IMR-90 (cell line): ENCODE measurements at regions not wholly inside any gene's neighbourhood (a gene's known extent, or its start where the extent isn't known, plus 50 kb on each side); places are given as distances from the start of the nearest gene placed in this dataset.

Experiments used
- ATAC-seq: fragments of 200-7000 bp; cut with Tn5 transposase; 2 replicates; pipeline ENCODE4 v1.9.1; 2020; ENCODE audit warnings: low read depth, mild to moderate bottlenecking, moderate library complexity
- BruUV-seq: library from RNA; stranded (reverse); fragments of 400-500 nt; replicated peaks from 2 replicates; lab custom pipeline; 2021; lab: Mats Ljungman, UMichigan
- CTCF ChIA-PET: fragments of 300-600 bp; formaldehyde crosslinking; extraction: SDS; loops from one replicate; lab custom pipeline; 2021; ENCODE audit warnings: antibody characterized with exemption; lab: Yijun Ruan, JAX
- POLR2A ChIA-PET: fragments of 300-600 bp; sonication (Branson Sonifier 250); formaldehyde crosslinking; loops from one replicate; lab custom pipeline; 2022; ENCODE audit warnings: antibody characterized with exemption; ENCODE audit not compliant: unreplicated experiment; lab: Charles Lee
- DNase-seq: peaks from one replicate; pipeline ENCODE4 v3.0.0; 2013
- H2AFZ ChIP-seq: replicated peaks from 2 replicates; pipeline ENCODE3; 2013; ENCODE audit warnings: low read length, mild to moderate bottlenecking; ENCODE audit not compliant: poor library complexity
- H2AK5ac ChIP-seq: 2 replicates; pipeline ENCODE4 v1.6.1; 2013; ENCODE audit warnings: low read depth, low read length, inconsistent platforms
- H2AK9ac ChIP-seq: replicated peaks from 2 replicates; pipeline ENCODE3; 2013; ENCODE audit warnings: mild to moderate bottlenecking, low read depth, low read length, moderate library complexity; ENCODE audit not compliant: poor library complexity
- H2BK120ac ChIP-seq: 2 replicates; pipeline ENCODE4 v1.6.1; 2013; ENCODE audit warnings: low read depth, low read length, inconsistent platforms
- H2BK15ac ChIP-seq: 3 replicates; pipeline ENCODE4 v1.6.1; 2013; ENCODE audit warnings: low read depth, low read length, inconsistent platforms
- H2BK20ac ChIP-seq: 2 replicates; pipeline ENCODE4 v1.6.1; 2013; ENCODE audit warnings: low read depth, mild to moderate bottlenecking, inconsistent platforms, low read length, moderate library complexity
- H2BK5ac ChIP-seq: 2 replicates; pipeline ENCODE4 v1.6.1; 2013; ENCODE audit warnings: mild to moderate bottlenecking, low read depth, low read length, inconsistent platforms; ENCODE audit not compliant: poor library complexity, severe bottlenecking
- H3K14ac ChIP-seq: replicated peaks from 2 replicates; pipeline ENCODE4 v1.6.1; 2013; ENCODE audit warnings: low read depth, low read length, inconsistent platforms
- H3K18ac ChIP-seq: 2 replicates; pipeline ENCODE4 v1.6.1; 2013; ENCODE audit warnings: low read depth, low read length, control low read depth
- H3K23ac ChIP-seq: 2 replicates; pipeline ENCODE4 v1.6.1; 2013; ENCODE audit warnings: low read depth, low read length, inconsistent platforms
- H3K27ac ChIP-seq: 2 replicates; pipeline ENCODE4 v1.5.1; 2013; ENCODE audit warnings: mild to moderate bottlenecking, control low read depth, low read length; ENCODE audit not compliant: insufficient read depth
- H3K27me3 ChIP-seq: 2 replicates; pipeline ENCODE4 v1.6.1; 2013; ENCODE audit warnings: low read length; ENCODE audit not compliant: control insufficient read depth, insufficient read depth
- H3K36me3 ChIP-seq: 2 replicates; pipeline ENCODE4 v1.6.1; 2013; ENCODE audit warnings: low read length, mixed read lengths; ENCODE audit not compliant: control insufficient read depth, insufficient read depth
- H3K4ac ChIP-seq: 2 replicates; pipeline ENCODE4 v1.6.1; 2013; ENCODE audit warnings: low read depth, low read length, inconsistent platforms
- H3K4me1 ChIP-seq: 2 replicates; pipeline ENCODE4 v1.6.1; 2013; ENCODE audit warnings: low read length, mixed read lengths; ENCODE audit not compliant: control insufficient read depth, insufficient read depth
- H3K4me2 ChIP-seq: 2 replicates; pipeline ENCODE4 v1.6.1; 2013; ENCODE audit warnings: low read depth, mild to moderate bottlenecking, control low read depth, low read length, moderate library complexity
- H3K4me3 ChIP-seq: 2 replicates; pipeline ENCODE4 v1.5.1; 2013; ENCODE audit warnings: low read depth, mild to moderate bottlenecking, control low read depth, low read length, moderate library complexity; ENCODE audit not compliant: insufficient read depth
- H3K56ac ChIP-seq: 2 replicates; pipeline ENCODE4 v1.6.1; 2013; ENCODE audit warnings: low read length, inconsistent platforms; ENCODE audit not compliant: insufficient read depth; ENCODE audit errors: extremely low read depth
- H3K79me1 ChIP-seq, 2 experiments: 2 replicates each; pipeline ENCODE4 v1.6.1; 2013; ENCODE audit warnings: low read length in 2 of 2, inconsistent platforms in 1 of 2, low read depth in 1 of 2
- H3K9ac ChIP-seq: 2 replicates; pipeline ENCODE4 v1.6.1; 2013; ENCODE audit warnings: low read depth, low read length, control low read depth
- H3K9me1 ChIP-seq: 2 replicates; pipeline ENCODE4 v1.6.1; 2013; ENCODE audit warnings: low read length, inconsistent platforms; ENCODE audit not compliant: insufficient read depth
- H3K9me3 ChIP-seq: 2 replicates; pipeline ENCODE4 v1.6.1; 2013; ENCODE audit warnings: low read length; ENCODE audit not compliant: control insufficient read depth, insufficient read depth
- H4K20me1 ChIP-seq: 2 replicates; pipeline ENCODE4 v1.6.1; 2013; ENCODE audit warnings: low read length, inconsistent platforms; ENCODE audit not compliant: insufficient read depth
- H4K5ac ChIP-seq: 2 replicates; pipeline ENCODE4 v1.6.1; 2013; ENCODE audit warnings: mild to moderate bottlenecking, low read depth, low read length, control low read depth
- H4K8ac ChIP-seq, 2 experiments: 2 replicates each; pipeline ENCODE4 v1.6.1; 2013; ENCODE audit warnings: low read depth in 2 of 2, low read length in 2 of 2, control low read depth in 1 of 2, inconsistent platforms in 1 of 2
- H4K91ac ChIP-seq: 2 replicates; pipeline ENCODE4 v1.6.1; 2013; ENCODE audit warnings: low read depth, low read length, inconsistent platforms; ENCODE audit not compliant: insufficient read depth
- BHLHE40 ChIP-seq: fragments of 150-350 bp; IDR thresholded peaks from 2 replicates; pipeline ENCODE4 v1.6.1; 2016; ENCODE audit warnings: mild to moderate bottlenecking, low read depth, low read length
- FOS ChIP-seq: fragments of 150-350 bp; IDR thresholded peaks from 2 replicates; pipeline ENCODE4 v1.6.1; 2016; ENCODE audit warnings: low read depth, low read length
- POLR2A ChIP-seq: IDR thresholded peaks from 2 replicates; pipeline ENCODE4 v1.6.1; 2012; ENCODE audit warnings: mild to moderate bottlenecking, low read depth, low read length
- WGBS, 2 experiments: methylation state at CpG; one replicate each; pipeline versions ENCODE4 v1.1.5 to v1.1.7; 2013; ENCODE audit warnings: missing lambda C conversion rate in 2 of 2; ENCODE audit not compliant: insufficient read length in 1 of 2; ENCODE audit errors: extremely low coverage in 2 of 2; 5-methylcytosine and 5-hydroxymethylcytosine counted together
- dilution Hi-C: fragments of 300-500 bp; cut with HindIII; formaldehyde crosslinking; loops from one replicate; pipeline ENCODE4 v1.14.3; 2018; ENCODE audit warnings: low sequenced_read_pairs; ENCODE audit not compliant: unreplicated experiment
- in situ Hi-C: fragments of 300-500 bp; cut with MboI; formaldehyde crosslinking; loops from 3 replicates; pipeline ENCODE4 v1.14.3; 2019; ENCODE audit warnings: low sequenced_read_pairs, inconsistent platforms, mixed read lengths
- intact Hi-C: fragments of 100-400 bp; cut with micrococcal nuclease; formaldehyde crosslinking; loops from 2 replicates; pipeline ENCODE4 v1.10.0; 2022

GRCh38 chr2:194946826-194947225 lies 710.2 kb upstream of the SLC39A10 start:
- H3K18ac ChIP-seq = no peak overlapping the region
- no peaks in the 10 kb centered on the region for H3K4me1 ChIP-seq
- H3K79me1 ChIP-seq = no peaks in the 10 kb centered on the region
- H4K5ac ChIP-seq = no peak overlapping the region
- no TSS peak for BruUV-seq
- no peak overlapping the region for H3K4me2 ChIP-seq
- in situ Hi-C loops = no loop called here
- TF ChIP-seq BHLHE40 (no peak), FOS (no peak), POLR2A (no peak)
- no peak overlapping the region for H3K9ac ChIP-seq
- no peak overlapping the region for H3K56ac ChIP-seq
- no CpG with 5 or more reads among the region's 1 CpG for WGBS, 2 experiments
- no peaks in the 10 kb centered on the region for H3K36me3 ChIP-seq
- H3K4me3 ChIP-seq = no peak overlapping the region
- ATAC-seq = no peak
- no peak overlapping the region for H2AFZ ChIP-seq
- H2BK15ac ChIP-seq = no peak overlapping the region
- dilution Hi-C loops = no loop called here
- no peak overlapping the region for H4K91ac ChIP-seq
- H2AK5ac ChIP-seq = no peak overlapping the region
- no peaks in the 10 kb centered on the region for H4K20me1 ChIP-seq
- ChIA-PET POLR2A (no interaction called here), CTCF (no interaction called here)
- H2BK5ac ChIP-seq = no peak overlapping the region
- no peak overlapping the region for H4K8ac ChIP-seq
- H2BK120ac ChIP-seq = no peak overlapping the region
- no peak overlapping the region for H3K23ac ChIP-seq
- DNase-seq = no peak
- no peak overlapping the region for H2AK9ac ChIP-seq
- no peak overlapping the region for H3K4ac ChIP-seq
- intact Hi-C loops = no loop called here
- H2BK20ac ChIP-seq = no peak overlapping the region
- no peaks in the 10 kb centered on the region for H3K27me3 ChIP-seq
- H3K27ac ChIP-seq = no peak overlapping the region
- H3K9me1 ChIP-seq = no peaks in the 10 kb centered on the region
- H3K14ac ChIP-seq = no peak overlapping the region
- no peaks in the 10 kb centered on the region; the same call in 1 of the 2 replicates for H3K9me3 ChIP-seq
